GM12873 (cell line): ENCODE measurements at regions not wholly inside any gene's neighbourhood (a gene's known extent, or its start where the extent isn't known, plus 50 kb on each side); places are given as distances from the start of the nearest gene placed in this dataset.

Source experiments
- CTCF ChIP-seq: IDR thresholded peaks from 2 replicates; pipeline ENCODE4 v1.5.1; 2012; ENCODE audit warnings: low read depth, mild to moderate bottlenecking, moderate library complexity, low read length, control low read depth; ENCODE audit not compliant: insufficient read depth; ENCODE audit errors: missing control alignments

- TF ChIP-seq CTCF = no peak
Measured at GRCh38 chr19:30824809-30825208, 452.6 kb downstream of the ZNF536 start.

DNA sequence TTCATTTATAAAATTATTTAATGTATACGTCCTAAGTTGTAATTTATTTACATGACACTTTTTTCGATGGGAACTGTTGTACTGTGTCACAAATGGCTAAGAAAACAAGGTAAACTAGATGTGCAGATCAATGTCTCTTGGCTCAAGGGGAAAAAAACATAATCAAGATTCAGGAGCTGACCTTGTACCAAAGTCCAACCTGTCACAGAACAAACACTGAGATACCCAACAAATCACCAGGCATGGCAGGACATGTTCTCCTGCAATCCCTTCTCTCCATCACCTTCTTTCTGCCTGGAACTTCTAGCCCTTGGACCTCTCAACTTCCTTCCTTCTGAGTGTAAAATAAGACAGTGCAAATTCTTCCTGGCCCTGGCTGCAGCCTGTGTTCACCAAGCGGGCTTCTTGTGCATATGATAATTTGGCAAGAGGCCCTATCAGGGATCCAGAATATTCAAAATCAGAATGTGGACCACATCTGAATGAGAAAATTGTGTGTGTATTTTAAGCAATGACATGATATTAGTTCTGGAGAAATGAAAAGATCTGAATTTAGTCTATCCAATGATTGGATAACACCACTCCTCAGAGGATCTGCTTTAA is 445.9 kb downstream of the ZNF536 start:
- TF ChIP-seq CTCF = no peak

DNA sequence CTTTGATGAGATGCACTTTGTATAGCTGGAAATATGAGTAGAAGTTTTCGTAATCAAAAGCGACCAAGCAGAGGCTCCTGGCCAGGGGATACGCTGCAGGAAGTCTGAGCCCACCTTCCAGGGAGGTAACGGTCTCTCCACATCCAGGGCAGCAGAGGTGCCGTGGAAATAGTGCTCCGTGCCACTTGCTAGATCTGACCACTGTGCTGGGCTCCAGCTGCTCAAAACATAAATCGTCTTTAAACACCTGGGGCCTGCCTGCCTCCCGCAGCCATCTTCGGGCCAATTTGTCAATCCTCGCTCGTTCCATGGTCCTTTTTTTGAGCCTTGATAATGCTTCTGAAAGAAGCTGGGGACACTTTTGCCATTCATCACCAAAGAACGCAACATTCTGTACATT is 445.0 kb downstream of the ZNF536 start:
- no peak for TF ChIP-seq CTCF

DNA sequence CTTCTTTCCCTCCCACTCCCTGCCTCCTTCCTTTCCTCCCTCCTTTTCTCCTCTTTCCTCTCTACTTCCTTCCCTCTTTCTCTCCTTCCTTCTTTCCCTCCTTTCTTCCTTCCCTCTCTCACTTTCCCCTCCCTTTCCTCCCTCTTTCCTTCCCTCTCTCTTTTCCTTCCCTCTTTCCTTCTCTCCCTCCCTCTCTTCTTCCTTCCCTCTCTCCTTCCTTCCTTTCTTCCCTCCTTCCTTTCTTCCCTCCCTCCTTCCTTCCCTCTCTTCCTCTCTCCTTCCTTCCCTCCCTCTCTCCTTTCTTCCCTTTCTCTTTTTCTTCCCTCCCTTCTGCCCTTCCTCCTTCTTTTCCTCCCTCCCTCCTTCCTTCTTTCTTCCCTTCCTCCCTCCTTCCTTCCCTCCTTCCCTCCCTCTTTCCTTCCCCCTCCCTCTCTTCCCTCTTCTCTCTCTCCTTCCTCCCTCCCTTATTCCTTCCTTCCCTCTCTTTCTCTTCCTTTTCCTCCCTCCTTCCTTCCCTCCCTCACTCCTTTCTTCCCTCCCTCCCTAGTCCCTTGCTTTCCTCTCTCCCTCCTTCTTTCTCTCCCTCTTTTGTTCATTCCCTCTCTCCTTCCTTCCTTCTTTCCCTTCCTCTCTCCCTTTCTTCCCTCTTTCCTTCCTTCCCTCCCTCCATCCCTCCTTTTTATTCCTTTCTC is 443.9 kb downstream of the ZNF536 start:
- no peak for TF ChIP-seq CTCF

- no peak for TF ChIP-seq CTCF
Measured at GRCh38 chr19:30812099-30812678, 440.0 kb downstream of the ZNF536 start.

DNA sequence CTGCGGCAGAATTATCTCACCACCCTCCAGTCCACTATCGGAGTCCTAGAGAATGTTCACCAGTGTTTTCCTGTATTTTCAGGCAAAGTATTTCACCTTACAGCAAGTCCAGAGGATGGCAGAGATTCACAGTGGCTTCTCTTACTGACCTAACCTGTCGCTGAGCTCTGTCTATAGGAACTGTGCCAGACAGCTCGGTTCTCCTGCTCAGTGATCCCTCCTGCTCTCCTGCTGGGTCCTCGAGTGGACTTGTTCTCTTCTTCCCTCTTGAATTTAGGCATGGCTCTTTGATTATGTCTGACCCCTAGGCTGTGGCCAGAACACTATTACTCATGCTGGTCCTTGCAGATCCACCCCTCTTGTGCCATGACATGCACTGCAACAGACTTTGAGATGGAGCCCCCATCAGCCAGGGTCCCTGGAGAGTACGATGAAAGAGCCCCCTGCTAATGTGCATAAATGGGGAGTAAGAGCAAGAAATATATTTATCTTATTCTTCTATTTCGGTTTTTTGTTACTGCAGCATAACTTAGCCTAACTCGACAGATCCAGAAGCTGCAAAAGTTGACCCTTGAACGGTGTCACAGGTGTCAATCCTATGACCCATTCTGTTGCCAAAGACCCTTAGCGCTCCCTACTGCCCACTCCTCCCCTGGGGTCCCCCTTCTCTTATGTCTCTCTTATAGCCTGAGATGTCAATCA is 439.4 kb downstream of the ZNF536 start:
- no peak for TF ChIP-seq CTCF

GRCh38 chr19:30810726-30811125 is 438.5 kb downstream of the ZNF536 start:
- TF ChIP-seq CTCF = no peak
